HEK293T (cell line): ENCODE measurements at regions not wholly inside any gene's neighbourhood (a gene's known extent, or its start where the extent isn't known, plus 50 kb on each side); places are given as distances from the start of the nearest gene placed in this dataset.

ENCODE experiments used
- BHLHE40 ChIP-seq: fragments of 450-650 bp; IDR thresholded peaks from 2 replicates; pipeline ENCODE4 v1.6.1; 2016; ENCODE audit warnings: mild to moderate bottlenecking, moderate library complexity, borderline replicate concordance
- LEF1 ChIP-seq: fragments of 450-650 bp; IDR thresholded peaks from 2 replicates; pipeline ENCODE4 v1.6.1; 2017; ENCODE audit warnings: mild to moderate bottlenecking, borderline replicate concordance
- ZNF384 ChIP-seq: fragments of 450-650 bp; IDR thresholded peaks from 2 replicates; pipeline ENCODE4 v1.6.1; 2016

- TF ChIP-seq LEF1 = no peak
- TF ChIP-seq ZNF384 = no peak
- TF ChIP-seq BHLHE40 = no peak
Measured at GRCh38 chr22:49395617-49396016, 432.1 kb downstream of the BRD1 start.
